GM13976 (cell line): ENCODE measurements at regions not wholly inside any gene's neighbourhood (a gene's known extent, or its start where the extent isn't known, plus 50 kb on each side); places are given as distances from the start of the nearest gene placed in this dataset.

Experiments
- DNase-seq: peaks from one replicate; pipeline ENCODE4 v3.0.0; 2012; ENCODE audit warnings: low spot score
- in situ Hi-C: fragments of 300-500 bp; cut with MboI; formaldehyde crosslinking; loops from one replicate; pipeline ENCODE4 v1.12.0; 2022; ENCODE audit warnings: low sequenced_read_pairs, mixed read lengths, inconsistent platforms; ENCODE audit not compliant: unreplicated experiment
- TF ChIP-seq, protein P1 (sequence below): IDR thresholded peaks from 2 replicates; pipeline ENCODE4 v1.5.1; 2012; ENCODE audit warnings: borderline replicate concordance, mild to moderate bottlenecking; ENCODE audit not compliant: insufficient read depth; ENCODE audit errors: extremely low read depth, missing control alignments, control extremely low read depth

DNA sequence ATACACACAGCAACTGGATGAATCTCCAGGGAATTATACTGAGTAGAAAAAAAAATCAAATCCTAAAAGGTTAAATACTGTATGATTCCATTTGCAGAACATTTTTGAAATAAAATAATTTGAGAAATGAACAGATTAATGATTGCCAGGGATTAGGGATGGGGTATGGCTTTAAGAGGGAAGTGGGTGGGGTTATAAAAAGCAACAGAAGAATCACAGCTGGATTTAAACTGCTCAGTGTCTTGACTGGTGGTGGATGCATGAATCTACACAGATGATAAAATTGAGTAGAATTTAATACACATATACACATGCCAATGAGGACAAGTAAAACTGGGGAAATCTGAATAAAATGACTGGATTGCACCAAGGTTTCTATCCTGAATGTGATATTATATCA is 79.7 kb upstream of the GOLGA8B start:
- DNase-seq = no peak
- in situ Hi-C loops = no loop called here
- TF ChIP-seq, protein P1, sequence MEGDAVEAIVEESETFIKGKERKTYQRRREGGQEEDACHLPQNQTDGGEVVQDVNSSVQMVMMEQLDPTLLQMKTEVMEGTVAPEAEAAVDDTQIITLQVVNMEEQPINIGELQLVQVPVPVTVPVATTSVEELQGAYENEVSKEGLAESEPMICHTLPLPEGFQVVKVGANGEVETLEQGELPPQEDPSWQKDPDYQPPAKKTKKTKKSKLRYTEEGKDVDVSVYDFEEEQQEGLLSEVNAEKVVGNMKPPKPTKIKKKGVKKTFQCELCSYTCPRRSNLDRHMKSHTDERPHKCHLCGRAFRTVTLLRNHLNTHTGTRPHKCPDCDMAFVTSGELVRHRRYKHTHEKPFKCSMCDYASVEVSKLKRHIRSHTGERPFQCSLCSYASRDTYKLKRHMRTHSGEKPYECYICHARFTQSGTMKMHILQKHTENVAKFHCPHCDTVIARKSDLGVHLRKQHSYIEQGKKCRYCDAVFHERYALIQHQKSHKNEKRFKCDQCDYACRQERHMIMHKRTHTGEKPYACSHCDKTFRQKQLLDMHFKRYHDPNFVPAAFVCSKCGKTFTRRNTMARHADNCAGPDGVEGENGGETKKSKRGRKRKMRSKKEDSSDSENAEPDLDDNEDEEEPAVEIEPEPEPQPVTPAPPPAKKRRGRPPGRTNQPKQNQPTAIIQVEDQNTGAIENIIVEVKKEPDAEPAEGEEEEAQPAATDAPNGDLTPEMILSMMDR = no peak

DNA sequence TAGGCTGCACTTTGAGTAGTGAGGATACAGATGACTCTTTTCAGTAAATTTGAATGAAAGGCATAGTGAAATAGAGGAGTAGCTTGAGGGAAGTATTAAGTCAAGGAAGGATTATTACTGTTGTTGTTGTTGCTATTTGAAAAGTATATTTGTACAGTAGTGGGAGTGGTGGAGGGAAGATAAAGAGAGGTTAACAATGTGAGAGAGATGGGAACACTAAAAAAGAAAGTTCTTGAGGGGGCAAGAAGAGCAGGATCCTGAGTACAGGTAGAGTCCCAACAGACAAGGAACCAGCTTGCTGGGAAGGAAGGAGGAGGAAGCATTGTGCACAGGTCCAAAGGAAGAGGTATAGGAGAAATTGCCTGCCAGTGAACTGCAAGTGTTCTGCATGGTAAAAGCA is 75.6 kb upstream of the GOLGA8B start:
- in situ Hi-C loops = no loop called here
- TF ChIP-seq, protein P1 = no peak
- no peak for DNase-seq

DNA sequence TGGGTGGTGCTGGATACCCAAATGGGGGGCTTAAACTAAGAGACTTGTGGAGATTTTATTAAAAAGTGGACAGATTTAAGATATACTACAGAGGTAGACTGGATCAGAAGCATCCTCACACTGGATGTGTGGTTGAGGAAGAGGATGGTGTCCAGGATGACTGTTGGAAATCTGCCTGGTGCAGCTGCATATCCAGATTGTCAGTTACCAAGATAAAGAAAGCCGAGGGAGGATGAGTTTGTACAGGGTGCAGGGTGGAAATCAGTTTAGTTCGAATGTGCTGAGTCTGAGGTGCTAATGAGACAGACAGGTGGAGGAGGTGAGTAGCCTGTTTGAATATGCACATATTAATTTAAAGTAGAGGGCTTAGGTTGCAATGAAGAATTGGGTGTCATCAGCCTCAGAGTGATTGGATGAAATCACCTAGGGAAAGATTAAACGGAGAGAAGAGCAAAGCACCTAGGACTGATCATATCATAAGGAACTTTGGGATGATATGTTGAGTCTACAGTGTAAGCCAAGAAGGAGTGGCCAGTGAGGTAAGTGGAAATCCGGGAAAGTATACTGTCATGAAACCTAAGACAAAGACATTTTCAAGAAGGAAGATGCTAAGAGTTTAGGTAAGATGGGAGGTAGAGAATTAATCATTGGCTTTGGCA is 74.1 kb upstream of the GOLGA8B start:
- TF ChIP-seq, protein P1 = no peak
- in situ Hi-C loops = no loop called here
- DNase-seq = no peak

DNA sequence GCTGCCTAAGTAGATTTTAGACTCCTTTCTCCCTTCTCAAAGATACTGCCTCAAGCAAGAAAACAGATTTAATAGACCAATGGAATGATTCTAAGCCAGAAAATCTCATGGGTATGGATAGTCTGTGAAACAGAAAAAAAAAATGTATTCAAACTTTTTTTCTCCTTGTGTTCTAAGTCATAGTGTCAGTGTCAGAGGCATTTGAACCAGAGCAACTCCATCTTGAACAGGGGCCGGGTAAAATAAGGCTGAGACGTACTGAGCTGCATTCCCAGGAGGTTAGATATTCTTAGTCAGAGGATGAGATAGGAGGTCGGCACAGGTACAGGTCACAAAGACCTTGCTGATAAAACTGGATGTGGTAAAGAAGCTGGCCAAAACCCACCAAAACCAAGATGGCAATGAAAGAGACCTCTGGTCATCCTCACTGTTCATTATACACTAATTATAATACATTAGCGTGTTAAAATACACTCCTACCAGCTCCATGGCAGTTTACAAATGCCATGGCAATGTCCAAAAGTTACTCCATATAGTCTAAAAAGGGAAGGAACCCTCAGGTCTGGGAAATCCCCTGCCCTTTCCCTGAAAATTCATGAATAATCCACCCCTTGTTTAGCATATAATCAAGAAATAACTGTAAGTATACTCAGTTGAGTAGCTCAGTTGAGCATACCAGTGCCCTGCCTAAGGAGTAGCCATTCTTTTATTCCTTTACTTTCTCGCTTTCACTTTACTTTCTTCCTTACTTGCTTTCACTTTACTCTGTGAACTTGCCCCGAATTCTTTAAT is 72.8 kb upstream of the GOLGA8B start:
- in situ Hi-C loops = no loop called here
- TF ChIP-seq, protein P1 = no peak
- no peak for DNase-seq

DNA sequence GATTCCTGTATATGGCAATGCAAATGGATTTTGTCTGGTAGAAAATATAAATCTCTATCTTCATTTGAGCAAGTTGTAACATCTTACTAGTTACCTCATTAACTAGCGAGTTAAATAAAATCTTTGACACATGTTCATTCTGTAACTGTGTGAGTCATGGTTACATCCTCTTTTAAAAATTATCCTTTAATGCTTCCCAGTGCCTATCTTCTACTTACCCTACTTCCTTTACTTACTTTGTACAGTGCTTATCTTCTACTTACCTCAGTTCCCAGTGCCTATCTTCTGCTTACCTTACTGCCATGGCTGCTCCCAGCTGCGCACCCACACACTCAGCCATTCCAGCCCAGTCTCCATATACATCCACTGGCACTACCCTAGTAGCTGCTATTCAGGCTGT is 71.9 kb upstream of the GOLGA8B start:
- TF ChIP-seq, protein P1 = no peak
- in situ Hi-C loops = no loop called here
- DNase-seq = no peak

DNA sequence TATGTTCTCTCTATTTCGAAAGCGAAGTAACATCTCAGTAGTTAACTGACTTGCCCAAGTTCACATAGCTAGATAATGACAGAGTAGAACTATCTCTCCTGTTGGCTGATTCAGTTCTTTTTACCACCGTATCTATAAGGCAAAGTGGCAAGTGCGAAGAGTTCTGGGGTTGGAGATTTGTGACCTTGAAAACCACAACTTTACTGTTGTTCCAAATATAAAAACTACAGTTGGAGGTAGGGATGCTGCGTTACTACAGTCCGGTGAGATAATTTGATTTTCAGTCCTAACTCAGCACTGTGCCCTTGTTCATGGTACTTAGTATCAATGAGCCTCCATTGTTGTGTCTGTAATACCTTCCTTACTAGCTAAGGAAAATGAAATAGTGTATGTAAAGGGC is 71.2 kb upstream of the GOLGA8B start:
- in situ Hi-C loops = no loop called here
- TF ChIP-seq, protein P1 = no peak
- DNase-seq = no peak
